HG03442 (cell line): ENCODE measurements at regions not wholly inside any gene's neighbourhood (a gene's known extent, or its start where the extent isn't known, plus 50 kb on each side); places are given as distances from the start of the nearest gene placed in this dataset.
A peak's percentile ranks its signal among the peaks of the same experiment; 100 is the strongest.

Source experiments
- ATAC-seq: cut with Tn5 transposase; IDR thresholded peaks from one replicate; pipeline ENCODE4 v1.9.1; 2021; ENCODE audit warnings: mild to moderate bottlenecking, moderate library complexity; ENCODE audit not compliant: unreplicated experiment

DNA sequence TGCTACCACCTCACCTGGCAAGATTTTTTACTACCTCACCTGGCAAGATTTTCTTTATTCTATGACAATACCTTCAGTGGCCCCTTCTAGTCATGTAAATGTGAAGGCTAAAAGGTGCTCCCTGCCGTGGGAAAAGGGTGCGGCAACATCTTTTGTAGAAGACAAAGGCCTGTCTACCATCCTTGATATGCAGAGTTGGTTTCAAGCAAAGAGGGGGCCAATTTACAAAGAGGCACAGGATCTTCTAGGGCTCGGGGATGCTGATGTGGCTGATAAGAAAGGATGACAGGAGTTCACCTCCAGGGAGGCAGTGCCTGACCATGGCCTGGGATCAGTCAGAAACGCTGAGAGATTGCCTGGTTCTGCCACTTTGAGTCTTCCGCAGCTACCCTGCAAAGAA lies 165.4 kb upstream of the SLC1A4 start:
- no peak for ATAC-seq

DNA sequence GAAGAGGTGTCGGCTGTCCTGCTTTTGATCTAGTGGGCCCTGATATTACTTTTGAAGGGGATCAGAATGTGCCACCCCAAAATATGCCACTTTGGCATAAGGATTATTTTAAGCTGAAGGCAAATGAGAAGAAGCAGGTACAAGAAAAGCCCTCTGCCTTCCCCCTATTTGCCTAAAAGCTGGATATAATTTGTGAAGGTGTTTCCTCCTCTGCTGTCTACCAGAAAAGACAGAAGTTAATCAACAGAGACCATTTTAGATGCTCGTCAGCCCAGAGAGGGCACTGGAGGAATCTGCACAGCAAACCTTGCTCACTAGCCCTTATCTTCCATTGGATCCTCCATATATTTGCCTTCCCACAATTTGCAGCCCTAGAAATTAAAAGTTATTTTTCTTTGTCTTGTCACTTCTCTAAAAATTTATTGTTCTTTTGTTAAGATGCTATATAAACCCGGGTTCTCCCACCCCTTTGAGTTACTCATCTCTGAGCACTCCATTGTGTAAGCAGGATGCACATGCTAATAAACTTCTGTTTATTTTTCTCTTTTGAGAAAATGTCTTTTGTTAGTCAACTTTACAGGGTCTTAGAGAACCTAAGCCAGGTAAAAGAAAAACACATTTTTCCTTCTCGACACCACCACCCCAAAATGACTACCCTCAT lies 163.2 kb upstream of the SLC1A4 start:
- ATAC-seq, result no peak

DNA sequence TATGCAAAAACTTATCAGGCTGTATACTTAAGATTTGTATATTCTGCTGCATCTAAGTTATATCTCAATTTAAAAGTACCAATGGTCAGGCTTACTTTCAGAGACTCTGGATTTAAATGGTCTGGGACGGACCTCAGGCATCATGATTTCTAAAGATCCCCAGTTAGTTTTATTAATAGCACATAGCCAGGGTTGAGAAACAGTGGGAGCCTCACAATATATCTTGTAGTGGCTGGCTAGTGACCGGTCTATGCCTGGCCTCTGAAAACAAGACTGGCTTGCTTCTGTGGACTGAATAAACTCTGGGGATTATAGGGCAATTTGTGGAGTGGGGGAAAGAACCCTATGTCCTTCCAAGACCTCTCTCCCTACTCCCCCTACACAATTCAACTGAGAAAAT lies 162.5 kb upstream of the SLC1A4 start:
- no peak for ATAC-seq

DNA sequence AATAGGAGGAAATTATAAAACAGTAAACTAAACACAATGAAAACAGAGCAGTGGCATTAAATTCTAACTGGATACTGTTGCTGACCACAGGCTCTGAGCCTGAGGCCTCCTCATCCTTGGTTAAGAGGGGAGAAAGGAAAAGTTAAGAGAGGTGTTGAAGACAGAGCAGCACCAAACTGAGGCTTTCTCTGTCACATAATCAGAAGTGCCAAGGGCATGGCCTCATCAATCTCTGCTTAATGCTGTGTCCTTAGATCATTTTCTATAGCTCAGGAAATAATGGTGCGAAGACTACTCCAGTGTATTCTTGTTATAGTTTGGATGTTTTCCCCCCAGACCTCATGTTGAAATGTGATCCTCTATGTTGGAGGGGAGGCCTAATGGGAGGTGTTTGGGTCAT lies 160.9 kb upstream of the SLC1A4 start:
- no peak for ATAC-seq

DNA sequence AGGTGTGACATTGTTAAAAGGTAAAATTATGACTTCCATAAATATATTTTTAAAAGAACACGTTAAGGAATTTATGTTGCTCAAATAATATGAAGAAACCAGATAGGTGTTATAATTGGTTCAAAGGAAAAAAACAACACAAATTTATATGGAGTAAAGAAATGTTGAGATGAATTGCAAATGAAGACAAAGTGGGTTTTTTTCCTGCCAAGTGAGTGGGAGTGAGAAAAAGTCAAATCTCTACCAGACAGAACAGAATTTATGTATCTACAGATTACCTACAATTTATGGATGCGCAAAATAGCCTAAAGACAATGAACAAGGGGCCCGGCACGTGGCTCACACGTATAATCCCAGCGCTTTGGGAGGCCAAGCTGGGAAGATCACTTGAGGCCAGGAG lies 159.7 kb upstream of the SLC1A4 start:
- no peak for ATAC-seq

DNA sequence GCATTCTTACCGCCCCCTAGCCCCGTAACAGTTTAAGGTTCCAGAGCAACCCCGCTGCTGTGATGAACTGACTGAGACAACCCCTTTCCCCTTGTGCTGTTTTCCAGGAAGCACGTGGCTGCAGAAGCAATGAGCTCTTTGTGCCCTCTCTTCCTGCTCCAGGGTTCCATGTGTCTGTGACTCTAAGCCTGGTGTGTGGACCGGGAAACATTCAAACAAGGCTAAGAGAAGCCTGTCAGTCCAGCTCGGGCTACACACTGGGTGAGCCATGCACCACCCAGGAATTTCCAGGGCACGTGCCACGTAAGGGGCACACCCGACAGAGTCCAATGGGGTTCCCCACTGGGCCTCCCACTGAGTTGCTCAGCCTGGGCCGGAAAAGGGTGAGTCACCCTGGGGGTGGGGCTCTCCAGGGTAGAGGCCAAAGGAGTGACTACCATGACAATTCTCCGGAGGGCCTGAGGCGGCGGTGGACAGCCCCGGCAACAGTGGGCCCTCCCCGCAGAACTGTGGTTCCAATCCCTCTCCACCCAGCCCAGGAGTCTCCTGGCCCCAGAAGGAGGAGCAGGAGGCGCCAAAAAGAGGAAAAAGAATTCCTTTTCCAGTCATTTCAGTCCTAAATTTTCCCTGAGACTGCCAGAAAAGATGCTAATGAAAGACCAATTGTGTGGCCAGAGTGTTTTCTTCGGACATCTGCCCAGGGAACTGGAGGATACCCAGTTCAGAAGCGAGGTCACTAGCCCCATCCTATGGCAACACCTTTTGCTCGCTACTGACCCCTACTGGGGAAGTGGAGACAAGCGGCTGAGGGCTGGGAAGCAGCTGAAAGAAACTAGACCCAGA lies 157.8 kb upstream of the SLC1A4 start:
- peak; percentile 93 for ATAC-seq

DNA sequence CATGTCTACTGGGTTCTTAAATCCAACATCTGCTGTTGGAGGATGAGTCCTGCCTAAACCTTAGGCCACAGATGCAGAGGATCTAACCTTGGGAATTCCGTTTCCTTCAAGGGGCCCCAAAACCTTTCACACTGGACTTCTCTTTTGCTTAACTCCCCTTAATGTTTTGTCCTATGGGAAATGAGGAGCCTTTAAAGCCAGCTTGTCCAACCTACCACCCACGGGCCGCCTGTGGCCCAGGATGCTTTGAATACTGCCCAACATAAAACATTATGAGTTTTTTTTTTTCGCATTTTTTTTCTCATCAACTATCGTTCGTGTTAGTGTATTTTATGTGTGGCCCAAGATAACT lies 157.2 kb upstream of the SLC1A4 start:
- ATAC-seq, result no peak

DNA sequence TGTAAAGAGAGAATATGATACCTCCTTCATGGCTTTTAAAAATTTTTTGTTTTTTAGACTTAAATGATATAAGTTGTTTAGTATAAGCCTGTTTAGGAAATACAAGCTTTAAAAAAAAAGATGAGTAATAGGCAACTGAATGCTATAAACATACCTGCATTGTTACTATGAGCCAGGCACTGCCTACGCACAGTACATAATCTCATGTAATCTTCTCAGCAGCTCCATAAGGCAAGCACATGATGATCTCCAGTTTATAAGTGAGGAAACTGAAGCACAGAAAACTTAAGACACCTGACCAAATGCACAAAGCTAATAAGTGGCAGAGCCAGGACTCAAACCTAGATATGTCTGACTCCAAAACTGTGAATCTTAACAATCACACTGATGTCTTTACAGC lies 156.3 kb upstream of the SLC1A4 start:
- ATAC-seq, result no peak

DNA sequence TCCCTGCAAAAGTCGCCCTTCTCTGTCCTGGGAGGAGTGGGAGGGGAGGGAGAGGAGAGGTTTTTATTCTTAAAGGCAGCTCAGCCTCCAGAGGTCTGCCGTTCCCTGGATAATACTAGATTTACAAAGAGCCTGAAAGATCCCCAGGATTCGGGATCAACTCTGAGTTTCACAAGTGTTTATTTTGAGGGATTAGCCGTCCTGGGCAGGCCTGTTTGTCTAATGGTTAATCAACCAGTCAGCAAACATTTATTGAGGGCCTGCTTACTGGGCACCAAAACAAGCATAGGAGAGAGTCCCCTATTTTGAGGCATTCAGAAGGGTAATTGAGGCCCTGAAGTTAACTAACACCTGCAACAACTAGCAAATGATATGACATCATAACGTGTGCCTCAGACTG lies 152.6 kb upstream of the SLC1A4 start:
- no peak for ATAC-seq

DNA sequence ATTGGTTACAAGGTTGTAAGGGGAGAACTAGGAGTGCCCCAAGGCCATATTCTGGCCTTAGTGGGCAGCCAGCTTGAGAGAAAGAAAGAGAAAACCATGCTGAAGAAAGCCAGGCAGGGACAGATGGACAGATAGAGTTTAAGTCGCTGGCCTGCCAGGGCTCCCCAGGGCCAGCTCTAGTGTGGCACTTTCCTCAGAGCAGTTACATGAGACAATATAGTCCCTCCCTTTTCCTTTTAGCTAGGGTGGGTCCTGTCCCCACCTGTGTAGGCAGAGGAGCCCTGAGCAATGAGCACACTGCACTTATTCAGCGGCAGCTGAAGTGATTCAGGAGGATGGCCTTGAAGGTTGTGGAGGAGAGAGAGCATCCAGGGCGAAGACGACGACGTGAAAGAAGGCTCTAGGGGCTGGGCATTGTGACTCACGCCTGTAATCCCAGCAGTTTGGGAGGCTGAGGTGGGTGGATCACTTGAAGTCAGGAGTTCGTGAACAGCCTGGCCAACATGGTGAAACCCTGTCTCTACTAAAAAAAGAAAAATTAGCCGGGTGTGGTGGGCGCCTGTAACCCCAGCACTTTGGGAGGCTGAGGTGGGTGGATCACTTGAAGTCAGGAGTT lies 152.0 kb upstream of the SLC1A4 start:
- no peak for ATAC-seq

DNA sequence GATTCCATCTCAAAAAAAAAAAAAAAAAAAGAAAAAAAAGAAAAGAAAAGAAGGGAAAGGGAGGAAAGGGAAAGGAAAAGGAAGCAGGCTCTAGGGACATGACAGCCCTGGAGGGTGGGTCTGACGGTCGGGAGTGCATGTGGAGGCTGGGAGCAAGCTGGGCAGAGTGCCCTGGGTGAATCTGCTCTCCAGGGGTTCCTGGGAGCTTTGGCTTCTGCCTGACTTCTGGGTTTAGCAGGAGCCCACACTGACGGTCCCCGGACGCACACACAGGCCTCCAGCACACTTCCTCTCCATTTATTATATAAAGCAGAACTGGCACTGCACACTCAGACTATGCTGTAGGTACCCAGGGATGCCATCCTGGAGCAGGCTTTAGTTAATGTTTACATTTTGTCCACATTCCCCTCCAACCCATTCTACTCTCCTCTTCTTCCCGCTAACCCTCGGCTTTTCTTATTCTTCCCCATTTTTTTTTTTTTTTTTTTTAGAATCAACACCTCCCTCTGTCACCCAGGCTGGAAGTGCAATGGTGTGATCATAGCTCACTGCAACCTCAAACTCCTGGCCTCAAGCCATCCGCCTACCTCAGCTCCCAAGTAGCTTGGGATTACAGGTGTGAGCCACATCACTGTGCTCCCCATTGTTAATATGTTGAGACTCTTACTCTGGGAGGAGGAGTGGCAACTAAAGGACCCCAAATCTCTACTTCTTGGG lies 151.1 kb upstream of the SLC1A4 start:
- ATAC-seq, result no peak

DNA sequence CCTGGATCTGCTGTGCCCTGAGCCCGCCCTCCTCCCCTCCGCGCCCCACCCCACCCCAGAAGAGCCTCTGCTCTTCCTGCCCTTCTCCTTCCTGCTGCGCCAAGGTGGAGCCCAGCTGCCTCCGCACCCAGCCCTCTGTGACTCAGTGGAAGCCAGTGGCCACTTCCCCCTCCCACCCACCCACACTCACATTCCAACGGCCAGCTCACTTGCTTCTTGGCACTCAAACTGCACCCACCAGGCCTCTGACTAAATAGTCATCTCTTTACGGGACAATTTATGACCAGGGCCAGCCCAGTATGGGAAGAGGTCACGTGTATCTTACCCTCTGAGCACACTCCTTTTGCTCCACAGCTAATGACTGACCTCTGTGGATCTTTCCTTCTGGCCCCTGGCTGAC lies 150.4 kb upstream of the SLC1A4 start:
- no peak for ATAC-seq

DNA sequence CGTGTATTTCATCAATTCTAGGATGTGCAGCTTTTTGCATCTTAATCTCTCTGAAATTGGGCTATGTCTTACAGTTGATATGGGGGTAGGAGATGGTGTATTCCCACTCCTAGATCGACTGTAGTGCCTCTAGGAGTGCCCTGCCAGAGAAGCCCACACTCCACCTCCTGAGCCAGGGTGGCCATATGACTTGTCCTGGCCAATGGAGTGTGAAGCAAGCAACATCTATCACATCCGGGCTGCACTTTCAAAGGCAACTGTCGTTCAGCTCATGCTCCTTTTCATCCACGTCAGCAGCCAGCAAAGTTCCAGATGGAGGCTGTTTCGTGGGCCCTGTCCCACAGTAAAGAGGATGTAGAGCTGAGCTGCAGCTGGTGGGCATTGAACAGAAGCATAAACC lies 149.4 kb upstream of the SLC1A4 start:
- ATAC-seq, result peak; percentile 91

DNA sequence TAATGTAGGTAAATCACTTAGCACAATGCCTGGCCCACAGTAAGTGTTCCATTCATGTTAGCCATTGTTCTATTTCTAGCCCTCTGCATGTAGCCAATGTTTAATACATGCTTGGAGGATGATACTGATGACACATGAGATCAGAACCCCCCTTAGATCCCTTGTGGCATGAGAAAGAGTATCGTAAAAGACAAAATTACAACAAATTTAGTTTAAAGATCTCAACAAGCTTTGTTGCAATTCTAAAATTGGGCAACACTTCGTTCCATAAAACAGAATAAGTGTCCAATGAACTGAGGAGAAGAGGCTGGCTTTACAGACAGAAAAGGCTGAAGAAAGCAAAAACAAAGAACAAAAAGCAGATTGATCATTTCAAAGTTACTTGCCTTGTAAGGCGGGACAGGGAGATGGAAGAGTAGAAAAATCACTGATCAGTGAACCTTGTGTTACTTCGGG lies 148.7 kb upstream of the SLC1A4 start:
- ATAC-seq, result peak; percentile 21

DNA sequence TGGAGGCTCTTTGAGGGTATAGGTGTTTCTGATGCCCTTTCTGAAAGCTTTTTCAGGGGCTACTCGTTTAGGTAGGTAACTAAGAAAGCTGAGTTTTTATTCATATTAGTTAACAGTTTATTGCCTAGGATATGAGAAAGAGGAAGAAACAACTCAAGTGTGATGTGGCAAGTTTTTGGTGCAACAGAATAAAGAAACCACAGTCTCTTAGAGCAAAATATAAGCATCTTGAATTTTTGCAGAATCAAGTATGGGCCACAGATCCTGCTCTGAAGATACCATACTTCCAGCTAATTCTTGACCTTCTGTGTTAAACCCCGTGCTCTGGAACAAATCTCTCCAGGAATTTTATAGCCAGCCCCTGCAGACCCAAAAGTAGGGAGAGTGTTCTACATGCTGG lies 147.7 kb upstream of the SLC1A4 start:
- ATAC-seq, result no peak

DNA sequence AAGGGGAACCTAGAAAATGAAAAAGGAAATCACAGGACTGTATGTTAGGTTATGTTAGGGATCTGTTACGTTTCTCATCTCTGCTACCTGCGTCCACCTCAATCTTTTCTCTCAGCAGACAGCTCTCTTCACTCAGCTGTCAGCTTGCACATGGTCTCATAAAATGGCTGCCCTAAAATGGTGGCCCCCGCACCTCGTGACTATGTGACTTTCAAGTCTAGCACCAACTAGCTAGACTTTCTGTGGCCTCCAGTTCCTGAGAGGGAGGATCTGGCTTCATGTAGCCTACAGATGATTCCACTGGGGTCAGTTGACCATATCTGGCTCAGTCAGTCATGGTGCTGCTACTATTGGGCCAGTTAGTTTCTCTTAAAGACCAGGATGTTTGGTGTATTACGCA lies 147.2 kb upstream of the SLC1A4 start:
- no peak for ATAC-seq

DNA sequence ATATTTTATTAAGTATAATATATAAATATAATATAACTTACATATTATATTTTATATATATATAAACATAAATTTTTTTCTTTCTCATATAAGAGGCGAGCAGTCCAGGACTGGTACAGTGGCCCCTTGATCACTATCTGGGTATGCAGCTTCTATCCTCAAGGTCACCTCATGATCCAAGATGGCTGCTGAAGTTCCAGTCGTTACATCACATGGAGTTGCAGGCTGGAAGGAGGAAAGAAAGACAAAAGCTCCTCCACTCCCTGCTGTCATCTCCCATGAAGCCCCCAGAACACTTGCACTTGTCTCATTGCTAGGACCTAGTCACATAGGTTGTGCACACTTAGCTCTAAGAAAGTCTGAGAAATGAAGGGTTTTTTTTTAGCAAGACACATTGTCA lies 145.1 kb upstream of the SLC1A4 start:
- no peak for ATAC-seq

DNA sequence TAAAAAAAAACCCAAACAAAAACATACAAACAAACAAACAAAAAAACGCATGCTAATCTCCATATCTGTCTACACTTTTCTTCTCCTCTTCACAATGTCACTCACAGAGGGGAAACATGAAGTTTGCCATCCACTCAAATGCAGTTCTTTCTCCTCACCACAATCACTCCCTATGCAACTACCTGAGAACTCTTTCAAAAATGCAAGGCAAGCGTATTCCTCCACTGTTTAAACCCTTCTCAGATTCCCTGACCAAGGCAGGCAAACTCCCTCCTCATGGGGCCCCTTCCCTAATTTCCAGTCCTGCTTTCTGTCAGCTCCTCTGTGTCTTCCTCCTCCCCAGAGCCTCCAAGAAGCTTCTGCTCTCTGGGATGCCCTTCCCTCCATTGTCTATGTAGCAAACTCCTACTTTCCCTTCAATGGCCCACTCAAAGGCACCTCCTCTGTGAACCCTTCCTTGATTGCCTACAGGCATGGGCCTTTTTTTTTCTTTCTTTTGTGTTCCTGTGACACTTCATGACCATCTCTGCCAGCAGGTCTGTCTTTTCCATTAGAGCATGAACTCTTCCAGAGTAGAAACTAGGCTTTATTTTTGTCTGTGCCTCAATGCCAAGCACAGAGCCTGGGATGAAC lies 143.8 kb upstream of the SLC1A4 start:
- no peak for ATAC-seq

DNA sequence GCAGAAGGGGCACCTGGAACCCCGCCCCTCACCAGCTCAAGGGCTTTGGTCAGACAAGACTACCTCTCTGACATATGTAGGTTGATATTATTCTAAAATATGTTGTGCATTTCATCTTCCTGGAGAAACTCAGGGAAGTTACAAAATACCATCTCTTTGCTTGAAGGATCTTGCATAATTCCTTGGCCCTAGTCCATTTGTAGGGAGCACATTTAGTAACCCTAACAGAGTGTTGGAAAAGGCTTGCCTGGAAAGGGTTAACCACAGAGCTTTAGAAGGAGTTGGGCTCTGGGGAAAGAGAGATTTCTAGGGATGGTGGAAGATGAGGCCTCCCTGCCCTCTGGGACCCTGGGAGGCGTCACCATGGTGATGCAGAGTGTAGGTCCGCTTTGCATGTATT lies 143.0 kb upstream of the SLC1A4 start:
- ATAC-seq, result no peak

DNA sequence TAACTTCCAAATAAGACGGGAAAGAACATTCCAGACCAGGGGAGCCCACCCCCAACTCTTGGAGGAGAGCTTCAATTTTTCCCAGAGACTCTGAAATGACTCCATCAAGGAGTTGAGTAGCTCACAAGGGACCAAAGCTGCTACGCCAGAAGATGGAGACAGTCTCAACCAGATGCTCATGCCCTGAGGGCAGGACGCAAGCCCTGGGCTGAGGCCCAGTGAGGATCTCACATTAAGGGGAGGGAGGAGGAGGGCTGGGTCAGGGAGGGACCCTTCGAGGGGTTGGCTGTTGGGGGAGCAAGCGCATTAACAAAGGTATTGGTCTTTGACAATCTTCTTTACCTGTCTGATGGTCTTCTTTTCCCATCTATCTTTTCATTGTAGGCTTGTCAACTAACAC lies 141.3 kb upstream of the SLC1A4 start:
- no peak for ATAC-seq

DNA sequence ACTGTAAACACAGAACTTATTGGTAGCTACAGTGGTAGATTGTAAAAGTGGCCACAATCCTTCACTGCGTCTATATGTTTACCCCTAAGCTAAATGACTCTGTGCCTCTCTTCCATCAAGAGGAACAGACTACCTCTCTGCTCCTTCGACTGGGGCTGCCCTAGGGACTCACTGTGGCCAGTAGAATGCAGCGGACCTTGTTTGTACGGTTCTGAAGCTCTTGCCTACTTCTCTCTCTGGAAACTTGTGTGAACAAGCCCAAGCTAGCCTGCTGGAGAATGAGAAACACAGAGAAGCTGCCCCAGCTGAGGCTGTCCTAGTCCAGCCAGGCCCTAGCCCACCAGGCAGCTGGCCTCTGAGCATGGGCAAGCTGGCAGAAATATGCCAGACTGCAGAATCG lies 140.8 kb upstream of the SLC1A4 start:
- ATAC-seq, result no peak
